GF-D8 (cell line): ENCODE measurements at regions not wholly inside any gene's neighbourhood (a gene's known extent, or its start where the extent isn't known, plus 50 kb on each side); places are given as distances from the start of the nearest gene placed in this dataset.
"Not testable (repeated sequence)": the region's sequence is repeated elsewhere in the genome, so short reads cannot be mapped to it uniquely, and the experiment has no call there.

Source experiments
- DNase-seq: peaks from one replicate; lab custom pipeline; 2025; lab: John Stamatoyannopoulos, UW

DNA sequence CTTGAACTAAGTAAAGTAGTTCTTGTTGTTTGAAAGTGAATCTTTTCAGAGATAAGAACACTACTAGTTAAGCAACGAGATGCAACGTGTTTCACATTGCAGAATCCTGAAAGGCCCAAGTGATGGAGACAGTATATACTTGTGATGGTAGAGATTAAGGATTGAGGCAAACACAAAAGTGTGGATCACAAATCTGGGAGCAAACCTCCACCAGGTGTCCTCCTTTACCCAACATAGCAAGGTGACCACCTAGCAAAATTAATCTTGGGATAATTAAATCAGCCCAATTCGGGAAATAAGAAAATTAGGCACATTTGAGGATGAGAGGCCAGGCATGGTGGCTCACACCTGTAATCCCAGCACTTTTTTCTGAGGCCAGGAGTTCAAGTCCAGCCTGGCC is 563.9 kb downstream of the DACH1 start:
- DNase-seq = no peak

DNA sequence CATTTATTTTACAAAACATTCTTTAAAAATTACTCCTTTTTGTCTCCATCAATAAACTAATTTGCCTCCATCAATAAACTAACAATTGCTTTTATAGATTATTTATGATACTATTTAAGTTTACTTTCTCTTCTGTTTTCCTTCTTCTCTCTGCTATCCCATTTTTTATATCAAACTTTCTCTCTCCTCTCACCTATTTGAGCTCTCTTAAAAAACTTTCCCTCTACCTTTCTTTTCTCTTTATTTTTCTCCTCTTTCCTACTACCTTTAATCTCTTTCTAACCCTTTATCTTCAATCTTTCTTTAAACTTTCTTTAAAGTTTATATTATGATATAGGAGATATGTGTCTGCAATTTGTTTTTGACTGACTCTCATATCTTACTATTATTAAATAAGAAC is 566.4 kb downstream of the DACH1 start:
- no peak for DNase-seq

DNA sequence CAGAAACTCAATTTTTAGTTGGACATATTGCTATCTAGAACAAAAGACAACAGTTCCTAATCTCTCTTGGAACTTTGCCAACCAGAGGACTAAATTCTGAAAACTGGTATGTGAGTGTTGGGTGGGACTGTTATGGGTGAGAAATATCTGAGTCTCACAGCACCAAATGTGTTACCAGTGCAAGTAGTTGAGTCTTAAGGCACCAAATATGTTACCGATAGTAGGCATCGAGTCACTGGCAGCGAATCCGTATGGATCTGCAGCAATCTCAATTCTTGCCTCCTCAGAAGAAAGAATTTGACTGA is 575.2 kb downstream of the DACH1 start:
- DNase-seq = no peak

DNA sequence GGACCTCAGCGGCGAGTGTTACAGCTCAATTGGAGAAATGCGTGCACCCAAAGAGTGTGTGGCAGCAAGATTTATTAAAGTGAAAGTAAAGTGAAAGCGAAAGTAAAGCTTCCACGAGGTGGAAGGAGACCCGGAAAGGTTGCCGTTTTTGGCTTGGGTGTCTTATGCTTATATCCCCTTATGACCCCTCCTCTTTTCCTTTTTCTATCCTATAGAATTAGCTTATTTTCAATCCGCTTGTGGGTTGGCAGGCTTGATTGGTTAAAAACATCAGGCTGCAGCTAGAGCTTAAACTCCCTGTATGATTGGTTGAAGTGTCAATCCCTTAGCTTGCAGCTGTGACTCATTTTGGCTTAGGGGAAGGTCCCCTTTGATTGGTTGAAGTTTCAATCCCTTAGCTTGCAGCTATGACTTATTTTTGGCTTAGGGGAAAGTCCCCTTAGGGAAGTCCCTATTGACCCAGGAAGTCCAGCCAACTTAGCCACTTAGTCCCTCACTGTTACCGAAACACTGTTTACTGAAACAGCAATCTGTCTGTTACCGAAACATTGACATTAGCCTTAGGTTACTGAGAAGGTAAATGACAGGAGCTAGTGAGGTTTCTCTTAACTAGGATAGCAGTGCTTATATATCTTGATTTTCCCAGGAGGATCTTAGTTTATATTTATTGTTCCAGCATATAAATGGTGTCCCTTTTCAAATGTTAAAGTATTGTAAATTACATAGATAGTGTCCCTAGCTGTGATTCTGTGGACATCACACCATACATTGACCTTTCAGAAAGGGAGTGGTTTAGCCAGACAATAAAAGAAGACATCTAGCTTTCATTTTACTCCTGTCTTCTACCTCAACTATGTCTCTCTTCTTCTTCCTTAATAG is 575.8 kb downstream of the DACH1 start:
- peak; percentile 68 for DNase-seq

DNA sequence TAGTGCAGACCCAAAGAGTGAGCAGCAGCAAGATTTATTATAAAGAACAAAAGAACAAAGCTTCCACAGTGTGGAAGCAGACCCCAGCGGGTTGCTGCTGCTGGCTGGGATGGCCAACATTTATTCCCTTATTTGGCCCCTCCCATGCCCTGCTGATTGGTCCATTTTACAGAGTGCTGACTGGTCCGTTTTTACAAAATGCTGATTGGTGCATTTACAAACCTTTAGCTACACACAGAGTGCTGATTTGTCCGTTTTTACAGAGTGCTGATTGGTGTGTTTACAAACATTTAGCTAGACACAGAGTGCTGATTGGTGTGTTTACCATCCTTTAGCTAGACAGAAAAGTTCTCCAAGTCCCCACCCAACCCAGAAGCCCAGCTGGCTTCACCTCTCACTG is 577.0 kb downstream of the DACH1 start:
- DNase-seq = not testable (repeated sequence)

DNA sequence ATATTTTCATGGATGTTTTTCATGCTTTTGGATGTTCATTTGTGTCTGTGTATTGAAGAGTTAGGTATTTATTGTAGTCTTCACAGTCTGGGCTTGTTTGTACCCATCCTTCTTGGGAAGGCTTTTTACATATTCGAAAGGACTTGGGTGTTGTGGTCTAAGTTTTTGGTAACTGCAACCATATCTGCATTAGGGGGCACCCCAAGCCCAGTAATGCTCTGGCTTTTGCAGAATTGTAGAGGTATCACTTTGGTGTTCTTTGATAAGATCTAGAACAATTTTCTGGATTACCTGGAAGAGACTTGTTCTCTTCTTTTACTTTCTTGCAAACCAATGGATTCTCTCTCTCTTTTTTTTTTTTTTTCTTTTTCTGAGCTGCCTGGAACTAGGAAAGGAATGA is 581.3 kb downstream of the DACH1 start:
- no peak for DNase-seq

DNA sequence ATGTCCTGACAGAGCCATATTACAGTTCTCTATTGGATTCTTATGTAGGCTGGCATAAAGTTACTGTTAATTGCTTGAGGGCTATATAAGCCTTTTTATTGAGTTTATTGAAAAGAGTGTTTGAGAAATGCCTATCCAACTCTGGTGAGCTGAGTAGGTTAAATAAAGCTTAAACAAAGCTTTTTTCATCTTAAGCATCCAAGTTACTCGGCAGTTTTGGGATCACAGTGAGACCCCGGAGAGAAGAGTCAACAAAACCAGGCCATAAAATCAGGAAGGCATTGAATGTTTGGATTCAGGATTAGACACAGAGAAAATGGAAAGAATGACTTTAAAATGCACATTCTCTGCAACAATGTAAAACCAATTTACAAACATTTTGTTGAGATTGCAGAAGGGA is 588.5 kb downstream of the DACH1 start:
- DNase-seq = no peak

DNA sequence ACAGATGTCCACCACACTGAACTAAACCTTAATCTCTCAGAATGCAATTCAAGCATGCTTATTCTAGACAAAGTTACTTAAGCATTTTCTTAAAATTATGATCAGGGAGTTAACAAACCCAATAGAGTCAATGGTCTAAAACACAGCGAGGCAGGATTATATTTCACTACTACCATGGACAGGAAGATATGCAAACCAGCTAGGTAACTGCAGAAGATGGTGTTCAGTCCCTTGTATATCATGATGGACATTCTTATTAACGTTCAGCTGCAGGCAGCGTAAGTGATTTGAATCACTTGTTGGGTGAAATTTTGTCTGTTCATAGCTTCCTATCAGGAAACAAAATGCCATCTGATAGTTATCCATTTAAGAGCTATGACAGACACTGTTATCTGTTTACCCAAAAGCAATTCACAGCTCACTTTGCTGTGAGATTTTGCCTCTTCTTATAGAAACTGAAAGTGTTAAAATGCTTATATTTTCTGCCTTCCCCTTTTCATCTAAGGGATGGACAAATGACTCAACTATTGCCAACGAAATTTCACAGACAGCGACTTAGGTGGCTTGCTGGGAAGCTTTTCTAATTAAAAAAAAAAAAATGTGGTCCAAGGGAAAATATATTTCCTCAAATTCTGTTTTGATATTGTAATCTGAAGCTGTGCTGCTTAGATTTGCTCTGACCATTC is 591.9 kb downstream of the DACH1 start:
- no peak for DNase-seq

DNA sequence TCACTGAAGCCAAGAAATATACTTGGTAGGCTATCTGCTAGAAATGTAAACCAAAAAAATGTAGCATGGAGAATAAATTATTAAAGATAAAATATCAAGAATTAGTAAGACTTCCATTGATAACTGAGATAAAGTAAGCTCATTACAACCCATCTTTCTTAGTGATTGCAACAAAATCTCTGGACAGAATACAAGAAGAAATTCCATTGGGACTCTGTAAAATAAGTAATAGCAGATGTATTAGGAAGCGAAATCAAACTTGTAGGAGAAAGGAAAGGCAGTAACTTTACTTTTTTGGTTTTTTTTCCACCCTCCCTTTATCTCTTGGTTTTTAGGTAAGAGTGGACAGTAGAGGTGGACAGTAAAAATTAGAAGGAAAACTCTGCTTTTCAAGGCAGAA is 605.7 kb downstream of the DACH1 start:
- DNase-seq = no peak

DNA sequence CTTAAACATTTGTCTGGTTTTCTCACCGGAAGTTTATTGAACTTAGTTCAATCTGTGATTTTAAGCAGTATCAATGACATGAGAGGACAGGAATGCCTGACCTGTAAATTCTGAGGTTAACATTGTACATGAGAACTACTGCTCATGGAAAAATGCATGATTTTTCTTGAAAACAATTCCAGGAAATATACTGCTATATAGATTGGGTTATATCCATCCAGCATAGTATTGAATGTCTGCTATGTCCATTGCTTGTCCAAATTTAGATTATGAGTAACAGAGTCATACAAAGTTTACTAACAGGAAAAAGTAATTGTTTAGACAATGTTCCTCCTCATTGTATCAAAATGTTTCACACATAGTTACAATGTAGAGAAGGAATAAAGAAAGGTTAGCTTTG is 606.8 kb downstream of the DACH1 start:
- DNase-seq = no peak

DNA sequence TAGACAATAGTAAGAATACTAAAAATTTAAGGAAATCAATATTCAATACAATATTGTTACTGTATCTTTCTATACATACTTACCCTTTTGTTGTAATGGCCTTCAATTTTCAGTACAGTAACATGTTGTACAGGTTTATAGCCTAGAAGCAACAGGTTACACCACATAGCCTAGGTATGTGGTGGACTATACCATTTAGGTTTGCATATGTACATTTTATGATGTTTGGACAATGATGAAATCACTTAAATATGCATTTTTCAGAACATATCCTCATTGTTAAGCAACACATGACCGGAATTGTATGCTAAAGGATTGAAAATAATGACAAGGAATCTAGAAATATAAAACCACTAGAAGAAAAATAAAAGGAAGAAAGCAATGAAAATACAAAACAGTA is 611.4 kb downstream of the DACH1 start:
- DNase-seq = no peak

DNA sequence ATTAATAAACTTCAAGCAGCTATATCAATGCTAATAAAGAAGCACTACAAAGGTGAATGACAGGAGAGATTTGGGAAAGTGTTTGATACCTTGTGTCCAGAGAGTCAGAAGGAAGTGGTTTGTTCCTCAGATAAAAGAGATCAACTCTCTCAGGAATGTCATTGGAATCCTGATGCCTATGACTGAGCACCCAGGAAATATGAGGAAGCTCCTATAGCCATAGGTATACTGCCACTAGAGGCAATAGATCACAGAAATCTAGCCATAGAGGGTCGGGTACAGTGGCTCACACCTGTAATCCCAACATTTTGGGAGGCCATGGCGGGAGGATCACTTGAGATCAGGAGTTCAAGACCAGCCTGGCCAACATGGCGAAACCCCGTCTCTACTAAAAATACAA is 612.6 kb downstream of the DACH1 start:
- DNase-seq = no peak

DNA sequence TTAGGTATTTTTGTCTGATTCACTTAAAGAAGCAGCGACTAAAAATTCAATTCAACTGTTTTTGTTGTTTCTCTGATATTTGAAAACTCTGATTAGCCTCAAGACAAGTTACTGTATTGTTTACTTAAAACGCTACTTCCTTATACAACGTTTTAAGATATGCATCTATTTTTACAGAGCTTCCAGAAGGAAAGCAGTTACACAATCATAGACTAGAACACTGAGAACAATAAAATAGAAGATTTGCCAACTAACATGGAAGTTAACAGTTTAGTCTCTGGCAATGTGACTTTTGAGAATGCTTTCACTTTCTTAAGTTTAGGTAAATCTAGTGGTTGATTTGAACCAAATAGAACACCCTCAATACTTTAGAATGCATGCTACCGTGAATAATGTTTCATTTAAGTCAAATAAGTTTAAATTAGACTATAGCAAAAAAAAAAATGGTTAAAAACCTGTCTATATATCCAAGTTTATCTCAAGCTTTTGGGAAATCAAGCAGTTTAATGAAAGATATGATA is 614.8 kb downstream of the DACH1 start:
- DNase-seq = no peak

DNA sequence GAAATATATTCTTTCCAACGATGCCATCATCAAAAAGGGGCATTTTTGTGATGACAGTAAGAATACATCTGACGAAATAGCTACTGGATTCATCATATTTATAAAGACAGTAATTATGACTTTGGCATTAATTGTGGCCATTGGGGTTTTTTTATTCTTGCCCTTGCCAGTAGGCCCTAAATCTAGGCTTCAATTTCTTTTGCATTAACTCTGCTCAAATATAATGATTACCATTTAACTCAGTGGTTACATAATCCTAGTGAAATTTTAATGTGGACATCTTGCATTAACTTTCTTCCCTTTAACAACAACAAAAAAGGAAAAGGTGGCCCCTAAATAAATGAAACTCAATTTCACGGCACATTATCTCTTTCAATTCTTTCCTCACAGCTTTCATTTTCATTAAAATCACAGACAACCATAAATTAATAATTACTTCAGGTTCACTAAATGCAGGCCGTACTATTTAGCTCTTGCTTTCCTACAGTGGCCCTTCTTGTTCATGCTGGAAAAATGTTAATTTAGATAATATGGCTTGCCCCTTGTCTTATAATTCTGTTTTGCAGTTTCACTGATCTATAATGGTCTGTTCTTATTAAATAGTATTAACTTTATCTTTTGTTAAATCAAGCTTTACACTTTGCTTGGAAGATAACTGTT is 615.6 kb downstream of the DACH1 start:
- no peak for DNase-seq

DNA sequence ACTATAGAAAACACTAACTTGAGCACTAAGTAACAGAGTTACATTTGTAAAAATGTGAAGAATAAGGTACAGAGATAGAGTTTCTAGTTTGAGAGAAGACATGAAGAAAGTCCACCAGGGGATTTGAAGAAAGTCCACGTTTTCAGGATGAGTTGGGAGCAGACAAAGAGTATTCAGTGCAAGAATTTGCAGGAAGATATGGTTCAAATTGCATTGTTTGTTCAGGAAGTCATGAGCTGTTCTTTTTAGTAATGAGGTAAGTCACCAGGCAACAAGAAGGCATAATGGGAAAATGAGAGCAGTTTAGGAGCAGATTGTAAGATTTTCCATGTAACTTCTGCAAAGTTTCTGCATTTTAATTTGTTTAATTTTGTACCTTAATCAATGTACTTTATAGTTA is 618.0 kb downstream of the DACH1 start:
- no peak for DNase-seq

DNA sequence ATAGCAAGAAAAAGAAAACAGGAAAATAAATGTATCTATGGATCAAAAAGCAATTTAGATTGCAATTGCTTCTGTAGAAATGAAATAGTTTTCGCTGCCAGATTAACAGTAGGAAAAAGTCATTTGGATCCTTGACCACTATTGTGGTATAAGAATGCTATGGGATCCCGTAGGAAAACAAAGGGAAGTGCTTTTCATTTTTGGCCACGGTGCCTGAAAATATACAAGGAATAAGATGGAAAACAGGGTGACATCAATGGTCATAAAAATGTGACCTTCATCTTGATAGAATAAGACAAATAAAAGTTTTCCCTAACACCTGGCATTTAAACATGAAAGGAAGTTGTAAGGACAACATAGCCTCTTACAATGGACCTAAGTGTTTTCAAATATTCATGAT is 622.8 kb downstream of the DACH1 start:
- DNase-seq = no peak

DNA sequence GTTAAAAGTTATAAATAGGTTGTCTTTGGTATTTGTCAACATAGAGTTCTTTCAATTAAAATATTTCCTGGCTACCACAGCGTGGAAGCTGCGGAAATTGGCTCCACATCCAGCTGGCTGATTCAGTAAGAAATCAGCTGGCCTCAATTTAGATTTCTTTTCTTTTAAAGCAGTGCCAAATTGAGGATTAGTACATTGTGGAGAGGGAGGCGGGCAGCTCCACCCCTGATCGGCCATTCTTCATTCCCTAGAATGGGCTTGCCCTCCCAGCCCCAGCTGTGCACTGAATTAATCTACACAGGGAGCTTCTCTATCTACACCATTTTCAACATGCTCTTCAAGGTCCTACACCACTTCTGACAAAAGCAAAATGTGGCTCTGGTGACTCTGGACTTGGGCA is 624.8 kb downstream of the DACH1 start:
- DNase-seq = no peak

DNA sequence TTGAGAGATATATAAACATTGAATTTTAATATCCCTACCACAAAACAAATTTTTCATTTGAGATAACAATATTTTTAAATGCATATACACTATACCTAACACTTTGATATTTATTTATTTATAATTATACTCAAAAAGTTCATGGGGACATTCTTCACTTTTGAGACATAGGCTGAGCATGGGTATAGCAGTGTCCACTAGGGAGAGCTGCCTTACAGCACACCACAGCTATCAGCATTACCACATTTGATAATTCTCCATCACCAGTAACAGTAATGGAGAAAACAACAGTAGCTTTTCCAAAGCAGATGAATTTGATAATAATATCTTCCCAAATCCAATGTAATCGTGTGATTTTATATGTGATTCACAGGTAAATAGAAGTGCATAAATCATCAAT is 626.1 kb downstream of the DACH1 start:
- DNase-seq = no peak

DNA sequence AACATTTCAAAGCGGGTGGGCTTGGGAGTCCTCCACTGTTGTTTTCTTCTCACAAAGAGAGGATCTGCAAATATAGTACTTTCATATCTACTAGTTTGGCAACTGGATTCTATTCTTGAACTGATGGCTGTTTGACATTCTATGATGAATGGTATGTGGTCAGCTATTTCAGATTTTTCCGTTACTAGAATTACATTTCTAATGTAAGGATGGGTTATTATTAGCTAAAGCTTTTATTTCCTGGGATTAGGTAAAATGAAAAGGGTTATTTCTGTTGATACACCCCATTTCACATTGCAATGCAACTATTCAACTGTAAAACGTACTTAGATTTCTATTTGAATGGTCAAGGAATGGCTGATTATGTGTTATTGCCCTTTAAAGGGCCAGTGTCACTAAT is 629.7 kb downstream of the DACH1 start:
- DNase-seq = no peak

DNA sequence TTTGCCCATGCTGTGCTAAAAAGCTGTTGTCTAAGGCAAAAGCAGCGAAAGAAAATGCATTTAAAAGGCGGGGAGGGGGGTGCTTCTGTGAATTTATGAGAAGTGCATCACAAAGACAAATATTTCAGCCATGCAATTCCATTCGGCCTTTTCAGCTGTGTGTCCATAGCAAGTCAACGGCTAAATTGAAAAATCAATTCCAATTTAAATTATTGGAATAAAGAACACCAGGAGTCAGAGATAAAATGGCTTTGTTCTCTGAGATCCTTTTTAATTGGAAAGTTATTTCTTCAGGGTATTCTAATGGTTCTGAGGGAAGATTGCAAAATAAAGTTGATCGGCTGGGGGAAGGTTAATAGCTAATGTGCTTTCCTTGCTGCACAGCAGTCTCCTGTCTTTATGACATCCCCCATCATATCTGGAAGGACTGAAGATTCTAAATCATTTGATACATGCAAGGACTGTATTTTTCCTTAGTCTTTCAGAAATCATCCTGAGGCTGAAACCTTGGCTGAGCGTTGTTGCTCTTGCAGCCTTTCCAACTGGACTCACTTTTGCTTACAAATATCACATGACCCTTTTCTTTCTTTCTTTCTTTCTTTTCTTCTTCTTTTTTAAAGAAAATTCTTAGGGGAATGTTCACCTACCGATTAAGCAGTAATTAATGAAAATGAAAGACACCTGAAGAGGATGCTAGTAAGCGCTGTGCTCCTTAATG is 647.1 kb downstream of the DACH1 start:
- no peak for DNase-seq

DNA sequence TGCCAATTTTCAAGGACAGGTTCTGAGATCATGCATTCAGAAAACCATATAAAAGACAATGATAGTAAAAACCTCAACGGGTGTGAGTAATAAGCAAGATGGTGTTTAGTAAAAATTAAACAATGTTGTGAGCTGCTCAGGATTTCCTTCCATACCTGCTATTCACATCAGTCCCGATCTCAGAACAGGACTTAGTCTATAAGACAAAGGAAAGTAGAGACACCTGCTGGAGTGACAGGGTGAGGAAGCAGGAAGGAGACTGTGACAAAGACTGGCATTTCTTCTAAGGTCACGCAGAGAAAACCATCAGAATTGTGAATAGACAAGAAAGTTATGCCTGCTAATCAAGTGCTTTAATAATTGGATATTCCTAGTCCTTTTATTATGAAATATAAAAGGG is 648.0 kb downstream of the DACH1 start:
- no peak for DNase-seq

DNA sequence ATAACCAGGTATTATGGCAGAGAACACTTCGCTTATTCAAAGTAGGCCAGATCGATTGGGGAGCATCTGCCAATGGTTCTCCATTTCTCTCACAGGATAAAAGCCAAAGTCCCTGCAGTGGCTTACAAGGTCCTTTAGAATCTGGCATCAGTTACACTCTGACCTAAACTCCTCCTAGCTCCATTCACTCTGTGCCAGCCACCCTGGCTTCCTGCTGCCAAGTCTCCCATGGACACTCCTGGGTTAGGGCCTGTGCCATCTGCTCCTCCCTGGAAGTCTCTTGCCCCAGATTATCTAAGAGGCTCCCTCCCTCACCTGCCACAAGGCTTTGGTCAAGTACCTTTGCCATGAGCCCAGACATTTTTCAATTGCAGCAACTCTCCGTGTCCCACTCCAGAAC is 649.2 kb downstream of the DACH1 start:
- no peak for DNase-seq

DNA sequence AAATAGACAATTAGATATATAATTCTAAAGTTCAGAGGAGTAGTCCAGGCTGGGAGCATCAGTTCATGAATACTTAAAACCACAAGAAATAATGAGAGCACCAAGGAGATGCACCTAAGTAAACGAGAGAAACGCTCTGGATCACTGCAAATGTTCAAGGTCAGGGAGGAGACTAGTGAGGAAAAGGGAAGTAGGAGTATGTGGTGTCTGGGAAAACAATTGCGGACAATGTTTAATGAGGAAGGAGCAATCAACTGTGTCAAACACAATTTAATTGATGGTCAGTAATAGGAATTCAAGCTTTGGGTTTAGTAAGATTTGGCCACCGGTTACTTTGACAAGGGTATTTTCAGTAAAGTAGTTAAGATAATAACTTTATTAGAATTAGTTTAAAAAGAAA is 652.2 kb downstream of the DACH1 start:
- no peak for DNase-seq
